Sigmoid colon (tissue), 6 donors: ENCODE measurements at regions not wholly inside any gene's neighbourhood (a gene's known extent, or its start where the extent isn't known, plus 50 kb on each side); places are given as distances from the start of the nearest gene placed in this dataset.

ENCODE experiments used
- DNase-seq: peaks from one replicate; pipeline ENCODE4 v3.0.0-alpha.2; 2019
- H3K27ac ChIP-seq, 4 donors: fragments of 200-600 bp; sonication (generic); one replicate each; pipeline ENCODE4 v1.5.1; 2016 to 2019; ENCODE audit warnings: mild to moderate bottlenecking in 1 of 4
- H3K27me3 ChIP-seq, 3 donors: fragments of 200-600 bp; sonication (generic); one replicate each; pipeline ENCODE4 v1.5.1; 2019; ENCODE audit warnings: mild to moderate bottlenecking in 1 of 3
- H3K36me3 ChIP-seq, 4 donors: fragments of 200-600 bp; sonication (generic); one replicate each; pipeline ENCODE4 v1.5.1; 2016 to 2019
- H3K4me1 ChIP-seq, 4 donors: fragments of 200-600 bp; sonication (generic); one replicate each; pipeline ENCODE4 v1.5.1; 2017 to 2019
- H3K4me3 ChIP-seq, 4 donors: fragments of 200-600 bp; sonication (generic); one replicate each; pipeline ENCODE4 v1.5.1; 2017 to 2019; ENCODE audit warnings: mild to moderate bottlenecking in 2 of 4, moderate library complexity in 1 of 4
- H3K9me3 ChIP-seq, 4 donors: fragments of 200-600 bp in 3 of 4; sonication (generic) in 3 of 4; one replicate each; pipeline versions ENCODE4 v1.5.1 to v1.6.1; 2013 to 2019
- EP300 ChIP-seq, 4 donors: sonication (generic); formaldehyde crosslinking; IDR thresholded peaks; one replicate each; pipeline ENCODE4 v1.6.1; 2017; ENCODE audit warnings: antibody characterized with exemption in 4 of 4
- POLR2A ChIP-seq, 2 donors: fragments of 450-650 bp; IDR thresholded peaks; one replicate each; pipeline ENCODE4 v1.6.1; 2016; ENCODE audit warnings: antibody characterized with exemption in 2 of 2, mild to moderate bottlenecking in 2 of 2, moderate library complexity in 2 of 2
- POLR2AphosphoS5 ChIP-seq, 4 donors: sonication (generic); formaldehyde crosslinking; IDR thresholded peaks; one replicate each; pipeline ENCODE4 v1.6.1; 2017; ENCODE audit warnings: antibody characterized with exemption in 4 of 4
- whole genome bisulfite sequencing, 2 donors: extraction: QIAGEN DNeasy Blood & Tissue Kit; methylation state at CpG; one replicate each; pipeline ENCODE4 v1.1.7; 2013; 5-methylcytosine and 5-hydroxymethylcytosine counted together
- intact Hi-C: fragments of 100-400 bp; cut with DNase I; formaldehyde crosslinking; loops from one replicate; pipeline ENCODE4 v1.15.1; 2023
- TF ChIP-seq, protein P1 (sequence below), 4 experiments: fragments of 450-650 bp in 3 of 4; fragments of 200-600 bp in 1 of 4; IDR thresholded peaks; one replicate each; pipeline ENCODE4 v1.5.1; 2016 to 2019; ENCODE audit warnings: antibody characterized with exemption in 4 of 4, mild to moderate bottlenecking in 3 of 4, moderate library complexity in 2 of 4
- donor health status: healthy with polysubstance abuse.
- donor health status: healthy.

DNA sequence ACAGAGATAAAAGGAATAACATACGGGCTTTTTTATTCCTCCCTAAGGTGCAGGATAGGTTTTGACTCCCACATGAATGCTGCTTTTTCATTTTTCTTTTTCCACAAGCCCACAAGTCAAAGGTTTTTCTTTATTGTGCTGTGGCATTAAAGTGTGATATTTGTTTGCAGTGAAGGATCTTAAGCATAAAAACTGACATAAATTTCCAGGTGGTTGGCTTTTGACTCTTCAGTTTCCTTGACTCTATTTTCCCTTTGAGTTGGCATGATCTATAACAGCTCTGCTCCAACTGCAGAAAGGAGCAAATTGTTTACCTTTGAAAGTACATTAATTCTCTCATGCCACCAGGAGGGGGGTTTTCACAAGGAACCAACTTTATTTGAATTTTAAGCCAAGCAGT lies 326.2 kb upstream of the FAM98A start:
- no peaks in the 10 kb centered on the region for H3K36me3 ChIP-seq
- H3K27ac ChIP-seq: no peak overlapping the region
- no peaks in the 10 kb centered on the region for H3K4me1 ChIP-seq
- H3K9me3 ChIP-seq: no peaks in the 10 kb centered on the region
- H3K27me3 ChIP-seq: no peaks in the 10 kb centered on the region
- DNase-seq: no peak
- no peak overlapping the region for H3K4me3 ChIP-seq
- TF ChIP-seq POLR2AphosphoS5 (IDR thresholded peaks at IDR 0.05) (no peak), POLR2A (IDR thresholded peaks at IDR 0.05) (no peak), EP300 (IDR thresholded peaks at IDR 0.05) (no peak)
- TF ChIP-seq, protein P1, sequence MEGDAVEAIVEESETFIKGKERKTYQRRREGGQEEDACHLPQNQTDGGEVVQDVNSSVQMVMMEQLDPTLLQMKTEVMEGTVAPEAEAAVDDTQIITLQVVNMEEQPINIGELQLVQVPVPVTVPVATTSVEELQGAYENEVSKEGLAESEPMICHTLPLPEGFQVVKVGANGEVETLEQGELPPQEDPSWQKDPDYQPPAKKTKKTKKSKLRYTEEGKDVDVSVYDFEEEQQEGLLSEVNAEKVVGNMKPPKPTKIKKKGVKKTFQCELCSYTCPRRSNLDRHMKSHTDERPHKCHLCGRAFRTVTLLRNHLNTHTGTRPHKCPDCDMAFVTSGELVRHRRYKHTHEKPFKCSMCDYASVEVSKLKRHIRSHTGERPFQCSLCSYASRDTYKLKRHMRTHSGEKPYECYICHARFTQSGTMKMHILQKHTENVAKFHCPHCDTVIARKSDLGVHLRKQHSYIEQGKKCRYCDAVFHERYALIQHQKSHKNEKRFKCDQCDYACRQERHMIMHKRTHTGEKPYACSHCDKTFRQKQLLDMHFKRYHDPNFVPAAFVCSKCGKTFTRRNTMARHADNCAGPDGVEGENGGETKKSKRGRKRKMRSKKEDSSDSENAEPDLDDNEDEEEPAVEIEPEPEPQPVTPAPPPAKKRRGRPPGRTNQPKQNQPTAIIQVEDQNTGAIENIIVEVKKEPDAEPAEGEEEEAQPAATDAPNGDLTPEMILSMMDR (IDR thresholded peaks at IDR 0.05): no peak
- intact Hi-C loops: no loop called here
- WGBS, 2 donors: 58 to 70% methylated on average over 1 of the region's 1 CpG

DNA sequence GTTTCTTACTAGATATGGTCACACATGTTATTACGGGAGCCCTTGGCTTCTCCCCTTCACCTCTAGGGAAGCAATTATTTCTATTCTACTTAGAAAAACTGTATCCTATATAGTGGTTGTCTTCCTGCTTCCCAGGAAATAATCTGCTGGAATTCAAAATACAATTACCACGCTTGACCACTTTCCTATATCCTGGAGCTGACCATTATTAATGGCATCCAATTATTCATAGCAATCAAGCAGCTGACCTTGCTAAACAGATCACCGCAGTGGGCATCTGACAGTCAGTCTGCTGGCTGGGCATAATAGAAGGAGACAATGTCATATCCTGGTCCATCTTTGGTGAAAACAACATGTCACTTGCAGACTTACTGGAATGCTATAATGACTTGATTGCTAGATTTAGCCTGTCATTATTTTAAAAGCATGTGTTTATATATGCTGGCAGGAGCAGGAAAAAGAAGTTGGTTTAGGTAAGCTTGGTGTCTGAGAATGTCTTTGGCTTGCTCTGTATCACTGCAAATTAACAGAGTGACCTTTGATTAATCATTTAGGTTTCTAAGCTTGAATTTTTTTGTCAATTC lies 325.6 kb upstream of the FAM98A start:
- H3K9me3 ChIP-seq: no peaks in the 10 kb centered on the region
- 78 to 80% methylated on average over 3 of the region's 3 CpGs for WGBS, 2 donors
- no peak overlapping the region for H3K4me3 ChIP-seq
- H3K36me3 ChIP-seq: no peaks in the 10 kb centered on the region
- intact Hi-C loops: no loop called here
- TF ChIP-seq POLR2AphosphoS5 (IDR thresholded peaks at IDR 0.05) (no peak), EP300 (IDR thresholded peaks at IDR 0.05) (no peak), POLR2A (IDR thresholded peaks at IDR 0.05) (no peak)
- TF ChIP-seq, protein P1 (IDR thresholded peaks at IDR 0.05): no peak
- no peaks in the 10 kb centered on the region for H3K4me1 ChIP-seq
- DNase-seq: no peak
- no peaks in the 10 kb centered on the region for H3K27me3 ChIP-seq
- H3K27ac ChIP-seq: no peak overlapping the region

DNA sequence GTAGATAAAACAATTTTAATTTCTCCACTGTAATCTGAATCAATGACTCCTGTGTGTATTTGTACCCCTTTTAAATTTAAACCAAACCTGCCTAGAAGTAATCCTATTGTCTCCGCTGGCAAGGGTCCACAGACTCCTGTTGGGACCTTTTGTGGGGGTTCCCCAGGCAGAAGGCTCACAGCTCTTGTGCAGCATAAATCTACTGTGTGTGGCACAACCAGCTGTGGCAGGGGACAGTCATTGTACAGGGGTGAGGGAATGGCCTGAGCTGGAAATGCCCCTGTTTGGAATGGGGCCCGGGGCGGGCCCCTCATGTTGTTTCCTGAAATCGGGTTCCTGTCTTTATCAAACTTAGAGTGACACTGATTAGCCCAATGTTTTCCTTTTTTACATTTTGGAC lies 318.2 kb upstream of the FAM98A start:
- no peaks in the 10 kb centered on the region for H3K27me3 ChIP-seq
- 70 to 88% methylated on average over 4 of the region's 4 CpGs for WGBS, 2 donors
- no peak overlapping the region for H3K4me3 ChIP-seq
- H3K36me3 ChIP-seq: no peaks in the 10 kb centered on the region
- H3K9me3 ChIP-seq: peaks cover 0 to 4% (median 0%) of the 10 kb centered on the region in 4 donors
- TF ChIP-seq EP300 (IDR thresholded peaks at IDR 0.05): no peak
- no peak for TF ChIP-seq POLR2AphosphoS5 (IDR thresholded peaks at IDR 0.05)
- TF ChIP-seq, protein P1 (IDR thresholded peaks at IDR 0.05): no peak
- no peak for TF ChIP-seq POLR2A (IDR thresholded peaks at IDR 0.05)
- no peaks in the 10 kb centered on the region for H3K4me1 ChIP-seq
- intact Hi-C loops: no loop called here
- no peak overlapping the region for H3K27ac ChIP-seq
- DNase-seq: no peak

DNA sequence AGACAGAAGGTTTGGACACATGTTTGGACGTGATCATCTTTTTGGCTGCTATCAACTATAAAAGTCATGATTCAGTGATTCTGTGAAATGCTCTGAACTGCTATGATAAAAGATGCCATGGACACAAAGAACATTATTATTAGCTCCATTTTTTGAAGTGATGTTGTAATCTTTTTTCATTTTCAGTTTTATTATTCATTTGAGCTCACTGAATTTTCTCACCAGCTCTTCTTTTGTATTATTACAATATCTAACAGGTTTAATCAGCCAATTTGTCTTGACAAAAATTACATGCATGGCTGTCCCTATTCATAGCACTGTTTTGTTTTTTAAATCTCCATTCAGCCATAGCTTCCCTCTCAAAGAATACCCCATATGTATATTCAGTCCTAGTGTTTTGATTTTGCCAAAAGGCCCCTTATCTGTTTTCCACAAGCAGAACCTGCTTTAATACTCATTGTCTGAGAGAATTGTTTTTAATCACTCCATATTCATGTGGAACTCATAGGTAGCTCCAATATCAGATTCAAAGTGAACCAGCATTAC lies 314.0 kb upstream of the FAM98A start:
- TF ChIP-seq POLR2A (IDR thresholded peaks at IDR 0.05): no peak
- TF ChIP-seq, protein P1 (IDR thresholded peaks at IDR 0.05): no peak
- no peak for TF ChIP-seq EP300 (IDR thresholded peaks at IDR 0.05)
- TF ChIP-seq POLR2AphosphoS5 (IDR thresholded peaks at IDR 0.05): no peak
- intact Hi-C loops: no loop called here
- Histone ChIP-seq H3K36me3 (no peaks in the 10 kb centered on the region), H3K9me3 (peaks cover 0 to 10% (median 0%) of the 10 kb centered on the region in 4 donors), H3K27ac (no peak overlapping the region), H3K4me1 (no peaks in the 10 kb centered on the region), H3K27me3 (no peaks in the 10 kb centered on the region), H3K4me3 (no peak overlapping the region)
- no peak for DNase-seq
- 46 to 76% methylated on average over 1 of the region's 1 CpG for WGBS, 2 donors

DNA sequence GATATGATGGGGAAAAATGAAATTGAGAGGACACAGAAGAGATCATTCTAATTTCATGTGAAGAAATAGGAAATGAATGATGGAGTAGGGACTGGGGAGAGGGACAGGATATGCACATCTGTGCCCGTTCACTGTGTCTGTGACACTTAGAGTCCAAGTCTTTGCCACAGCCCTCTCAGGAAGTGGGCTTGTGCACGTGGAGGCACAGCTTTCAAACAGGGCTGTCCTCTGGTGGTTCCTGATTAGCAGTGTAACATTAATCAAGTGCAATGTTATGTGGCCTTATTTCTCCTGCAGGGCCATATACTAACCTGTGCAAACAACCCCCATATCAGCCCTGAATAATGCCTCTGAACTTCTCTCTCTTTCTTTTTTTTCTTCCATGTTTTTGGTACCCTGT lies 312.2 kb upstream of the FAM98A start:
- Histone ChIP-seq H3K27me3 (no peaks in the 10 kb centered on the region), H3K36me3 (no peaks in the 10 kb centered on the region), H3K4me1 (no peaks in the 10 kb centered on the region), H3K9me3 (peaks cover 0 to 10% (median 0%) of the 10 kb centered on the region in 4 donors), H3K4me3 (no peak overlapping the region), H3K27ac (no peak overlapping the region)
- no peak for DNase-seq
- TF ChIP-seq, protein P1 (IDR thresholded peaks at IDR 0.05): no peak
- TF ChIP-seq POLR2A (IDR thresholded peaks at IDR 0.05): no peak
- TF ChIP-seq EP300 (IDR thresholded peaks at IDR 0.05): no peak
- TF ChIP-seq POLR2AphosphoS5 (IDR thresholded peaks at IDR 0.05): no peak
- 36 to 56% methylated on average over 2 of the region's 2 CpGs for WGBS, 2 donors
- intact Hi-C loops: no loop called here
